ENCODE measurements at regions not wholly inside any gene's neighbourhood (a gene's known extent, or its start where the extent isn't known, plus 50 kb on each side); places are given as distances from the start of the nearest gene placed in this dataset.
"Not testable (repeated sequence)": the region's sequence is repeated elsewhere in the genome, so short reads cannot be mapped to it uniquely, and the experiment has no call there.

GRCh38 chr7:113269592-113269991, 151.2 kb upstream of the SMIM30 start:
- not testable (repeated sequence) for TF ChIP-seq CTCF, POLR2A (IDR thresholded peaks at IDR 0.05)
